HFFc6 (cell line): ENCODE measurements at regions not wholly inside any gene's neighbourhood (a gene's known extent, or its start where the extent isn't known, plus 50 kb on each side); places are given as distances from the start of the nearest gene placed in this dataset.

Source experiments
- DNase-seq: peaks from one replicate; pipeline ENCODE4 v3.0.0-alpha.2; 2018
- H3K27ac Mint-ChIP-seq: 2 replicates; pipeline ENCODE4 v1.8.0; 2020; ENCODE audit warnings: mild to moderate bottlenecking, mixed read lengths
- H3K27me3 Mint-ChIP-seq: 2 replicates; pipeline ENCODE4 v1.8.0; 2021; ENCODE audit warnings: mild to moderate bottlenecking, moderate library complexity, mixed read lengths; ENCODE audit not compliant: insufficient read depth
- H3K36me3 Mint-ChIP-seq: 2 replicates; pipeline ENCODE4 v1.8.0; 2021; ENCODE audit warnings: low read depth, mixed read lengths
- H3K4me1 Mint-ChIP-seq: 2 replicates; pipeline ENCODE4 v1.8.0; 2020; ENCODE audit warnings: low read depth, mixed read lengths
- H3K4me3 Mint-ChIP-seq: 2 replicates; pipeline ENCODE4 v1.8.0; 2020; ENCODE audit warnings: mild to moderate bottlenecking, moderate library complexity, mixed read lengths
- H3K9me3 Mint-ChIP-seq: 2 replicates; pipeline ENCODE4 v1.8.0; 2020; ENCODE audit warnings: mild to moderate bottlenecking, mixed read lengths
- CTCF ChIP-seq: fragments of 200-600 bp; sonication (generic); IDR thresholded peaks from 2 replicates; pipeline ENCODE4 v1.5.0; 2021; ENCODE audit warnings: antibody characterized with exemption, mild to moderate bottlenecking

GRCh38 chrX:129077424-129078170 lies 445.7 kb downstream of the SMARCA1 start:
- no peak overlapping the region for H3K4me3 Mint-ChIP-seq
- H3K9me3 Mint-ChIP-seq: peaks cover 8% of the 10 kb centered on the region; the same call in 1 of the 2 replicates
- no peak overlapping the region for H3K27ac Mint-ChIP-seq
- no peak for TF ChIP-seq CTCF
- H3K36me3 Mint-ChIP-seq: no peaks in the 10 kb centered on the region
- DNase-seq: no peak
- no peaks in the 10 kb centered on the region for H3K27me3 Mint-ChIP-seq
- no peaks in the 10 kb centered on the region for H3K4me1 Mint-ChIP-seq

GRCh38 chrX:129071390-129071789 lies 451.9 kb downstream of the SMARCA1 start:
- DNase-seq: no peak

GRCh38 chrX:129065895-129066294 lies 457.4 kb downstream of the SMARCA1 start:
- DNase-seq: no peak
- Mint-ChIP-seq H3K27me3 (no peaks in the 10 kb centered on the region), H3K4me1 (no peaks in the 10 kb centered on the region), H3K36me3 (no peaks in the 10 kb centered on the region), H3K4me3 (no peak overlapping the region), H3K9me3 (peaks cover 9% of the 10 kb centered on the region), H3K27ac (no peak overlapping the region)
- no peak for TF ChIP-seq CTCF

More at GRCh38 chrX:129071390-129071789, 451.9 kb downstream of the SMARCA1 start:
- H3K36me3 Mint-ChIP-seq: no peaks in the 10 kb centered on the region
- no peaks in the 10 kb centered on the region for H3K4me1 Mint-ChIP-seq
- H3K9me3 Mint-ChIP-seq: peaks cover 11% of the 10 kb centered on the region
- H3K27ac Mint-ChIP-seq: no peak overlapping the region
- no peak overlapping the region for H3K4me3 Mint-ChIP-seq
- no peak for TF ChIP-seq CTCF
- no peaks in the 10 kb centered on the region for H3K27me3 Mint-ChIP-seq

GRCh38 chrX:129058405-129058804 lies 464.9 kb downstream of the SMARCA1 start:
- Mint-ChIP-seq H3K36me3 (no peaks in the 10 kb centered on the region), H3K27me3 (peaks cover 2% of the 10 kb centered on the region; the same call in 1 of the 2 replicates), H3K4me3 (no peak overlapping the region), H3K4me1 (no peaks in the 10 kb centered on the region), H3K9me3 (peaks cover 11% of the 10 kb centered on the region), H3K27ac (no peak overlapping the region)
- no peak for DNase-seq
- no peak for TF ChIP-seq CTCF

GRCh38 chrX:129043138-129043537 lies 480.2 kb downstream of the SMARCA1 start:
- no peaks in the 10 kb centered on the region for H3K36me3 Mint-ChIP-seq
- no peak for DNase-seq
- no peaks in the 10 kb centered on the region for H3K27me3 Mint-ChIP-seq
- no peak for TF ChIP-seq CTCF
- peaks cover 4% of the 10 kb centered on the region; the same call in 1 of the 2 replicates for H3K9me3 Mint-ChIP-seq
- no peak overlapping the region for H3K4me3 Mint-ChIP-seq
- no peak overlapping the region for H3K27ac Mint-ChIP-seq
- no peaks in the 10 kb centered on the region for H3K4me1 Mint-ChIP-seq
